Kidney (tissue), 13 donors: ENCODE measurements at regions not wholly inside any gene's neighbourhood (a gene's known extent, or its start where the extent isn't known, plus 50 kb on each side); places are given as distances from the start of the nearest gene placed in this dataset.

Experiments
- DNase-seq, 5 donors: peaks; one replicate each; pipeline ENCODE4 v3.0.0-alpha.2; 2013 to 2020
- FAIRE-seq: peaks from 2 replicates; lab custom pipeline; 2012; peaks lifted over from hg19 to GRCh38; lab: Jason Lieb, UNC
- H3K27ac ChIP-seq, 2 donors: one replicate each; pipeline ENCODE4 v1.7.0; 2013; ENCODE audit warnings: low read depth in 2 of 2, low read length in 2 of 2, inconsistent platforms in 1 of 2
- H3K27me3 ChIP-seq: one replicate; pipeline ENCODE4 v1.7.1; 2013; ENCODE audit warnings: low read length, inconsistent platforms; ENCODE audit not compliant: control insufficient read depth, insufficient read depth
- H3K36me3 ChIP-seq, 3 donors: one replicate each; pipeline versions ENCODE4 v1.7.0 to v1.7.1; 2013; ENCODE audit warnings: low read length in 3 of 3, control low read depth in 1 of 3, inconsistent platforms in 1 of 3; ENCODE audit not compliant: insufficient read depth in 3 of 3, control insufficient read depth in 2 of 3
- H3K4me1 ChIP-seq, 3 donors: one replicate each; pipeline versions ENCODE4 v1.7.0 to v1.7.1; 2013; ENCODE audit warnings: low read length in 3 of 3, inconsistent platforms in 1 of 3, low read depth in 1 of 3; ENCODE audit not compliant: control insufficient read depth in 2 of 3, insufficient read depth in 2 of 3
- H3K4me3 ChIP-seq, 3 donors: one replicate each; pipeline versions ENCODE4 v1.7.0 to v1.8.1; 2013; ENCODE audit warnings: low read length in 3 of 3, control low read depth in 1 of 3, inconsistent platforms in 1 of 3
- H3K9ac ChIP-seq, 3 donors: one replicate each; pipeline versions ENCODE4 v1.7.0 to v1.7.1; 2013; ENCODE audit warnings: low read length in 3 of 3, control low read depth in 1 of 3, inconsistent platforms in 1 of 3
- H3K9me3 ChIP-seq, 3 donors: one replicate each; pipeline versions ENCODE4 v1.7.0 to v1.7.1; 2013; ENCODE audit warnings: low read length in 3 of 3, control low read depth in 1 of 3, inconsistent platforms in 1 of 3; ENCODE audit not compliant: control insufficient read depth in 2 of 3, insufficient read depth in 1 of 3
- CTCF ChIP-seq: IDR thresholded peaks from 3 replicates; pipeline ENCODE4 v1.5.1; 2012; ENCODE audit warnings: mild to moderate bottlenecking, moderate library complexity, borderline replicate concordance; ENCODE audit not compliant: insufficient read depth; ENCODE audit errors: extremely low read depth
- intact Hi-C: fragments of 100-400 bp; cut with DNase I; formaldehyde crosslinking; loops from one replicate; pipeline ENCODE4 v1.11.1; 2022
- donor health status: control.
- donor health status: control.
- donor health status: control.
- donor health status: control.
- donor health status: control.
- donor health status: DM: yes; HTN: yes; CAD: no.
- donor health status: Normal renal cell carcinoma (clear cell type).

- intact Hi-C loops = no loop called here
Measured at GRCh38 chr13:26468265-26468801, 89.2 kb upstream of the WASF3 start.

GRCh38 chr13:26469602-26470001, 87.9 kb upstream of the WASF3 start:
- intact Hi-C loops = no loop called here
- no peak overlapping the region for H3K27ac ChIP-seq
- no peak overlapping the region for H3K9ac ChIP-seq
- no peaks in the 10 kb centered on the region for H3K36me3 ChIP-seq
- no peaks in the 10 kb centered on the region for H3K4me1 ChIP-seq
- H3K4me3 ChIP-seq = no peak overlapping the region
- H3K27me3 ChIP-seq = no peaks in the 10 kb centered on the region
- DNase-seq = no peak
- H3K9me3 ChIP-seq = no peaks in the 10 kb centered on the region
- no peak for TF ChIP-seq CTCF
- FAIRE-seq = no peak

More at GRCh38 chr13:26468265-26468801, 89.2 kb upstream of the WASF3 start:
- FAIRE-seq = no peak
- TF ChIP-seq CTCF = no peak
- Histone ChIP-seq H3K27ac (no peak overlapping the region), H3K9me3 (no peaks in the 10 kb centered on the region), H3K27me3 (no peaks in the 10 kb centered on the region), H3K4me3 (no peak overlapping the region), H3K9ac (no peak overlapping the region), H3K4me1 (no peaks in the 10 kb centered on the region), H3K36me3 (no peaks in the 10 kb centered on the region)
- no peak for DNase-seq

- Histone ChIP-seq H3K9ac (no peak overlapping the region), H3K9me3 (no peaks in the 10 kb centered on the region), H3K27ac (no peak overlapping the region), H3K36me3 (no peaks in the 10 kb centered on the region), H3K4me3 (no peak overlapping the region), H3K4me1 (peaks cover 0 to 4% (median 3%) of the 10 kb centered on the region in 3 donors), H3K27me3 (no peaks in the 10 kb centered on the region)
- no peak for DNase-seq
- intact Hi-C loops = no loop called here
- no peak for FAIRE-seq
- TF ChIP-seq CTCF = no peak
Measured at GRCh38 chr13:26471807-26472206, 85.7 kb upstream of the WASF3 start.
